IMR-90 (cell line): ENCODE measurements at regions not wholly inside any gene's neighbourhood (a gene's known extent, or its start where the extent isn't known, plus 50 kb on each side); places are given as distances from the start of the nearest gene placed in this dataset.

Experiments used
- ATAC-seq: fragments of 200-7000 bp; cut with Tn5 transposase; 2 replicates; pipeline ENCODE4 v1.9.1; 2020; ENCODE audit warnings: low read depth, mild to moderate bottlenecking, moderate library complexity
- BruUV-seq: library from RNA; stranded (reverse); fragments of 400-500 nt; replicated peaks from 2 replicates; lab custom pipeline; 2021; lab: Mats Ljungman, UMichigan
- CTCF ChIA-PET: fragments of 300-600 bp; formaldehyde crosslinking; extraction: SDS; loops from one replicate; lab custom pipeline; 2021; ENCODE audit warnings: antibody characterized with exemption; lab: Yijun Ruan, JAX
- POLR2A ChIA-PET: fragments of 300-600 bp; sonication (Branson Sonifier 250); formaldehyde crosslinking; loops from one replicate; lab custom pipeline; 2022; ENCODE audit warnings: antibody characterized with exemption; ENCODE audit not compliant: unreplicated experiment; lab: Charles Lee
- DNase-seq: peaks from one replicate; pipeline ENCODE4 v3.0.0; 2013
- H2AFZ ChIP-seq: replicated peaks from 2 replicates; pipeline ENCODE3; 2013; ENCODE audit warnings: low read length, mild to moderate bottlenecking; ENCODE audit not compliant: poor library complexity
- H2AK5ac ChIP-seq: 2 replicates; pipeline ENCODE4 v1.6.1; 2013; ENCODE audit warnings: low read depth, low read length, inconsistent platforms
- H2AK9ac ChIP-seq: replicated peaks from 2 replicates; pipeline ENCODE3; 2013; ENCODE audit warnings: mild to moderate bottlenecking, low read depth, low read length, moderate library complexity; ENCODE audit not compliant: poor library complexity
- H2BK120ac ChIP-seq: 2 replicates; pipeline ENCODE4 v1.6.1; 2013; ENCODE audit warnings: low read depth, low read length, inconsistent platforms
- H2BK15ac ChIP-seq: 3 replicates; pipeline ENCODE4 v1.6.1; 2013; ENCODE audit warnings: low read depth, low read length, inconsistent platforms
- H2BK20ac ChIP-seq: 2 replicates; pipeline ENCODE4 v1.6.1; 2013; ENCODE audit warnings: low read depth, mild to moderate bottlenecking, inconsistent platforms, low read length, moderate library complexity
- H2BK5ac ChIP-seq: 2 replicates; pipeline ENCODE4 v1.6.1; 2013; ENCODE audit warnings: mild to moderate bottlenecking, low read depth, low read length, inconsistent platforms; ENCODE audit not compliant: poor library complexity, severe bottlenecking
- H3K14ac ChIP-seq: replicated peaks from 2 replicates; pipeline ENCODE4 v1.6.1; 2013; ENCODE audit warnings: low read depth, low read length, inconsistent platforms
- H3K18ac ChIP-seq: 2 replicates; pipeline ENCODE4 v1.6.1; 2013; ENCODE audit warnings: low read depth, low read length, control low read depth
- H3K23ac ChIP-seq: 2 replicates; pipeline ENCODE4 v1.6.1; 2013; ENCODE audit warnings: low read depth, low read length, inconsistent platforms
- H3K27ac ChIP-seq: 2 replicates; pipeline ENCODE4 v1.5.1; 2013; ENCODE audit warnings: mild to moderate bottlenecking, control low read depth, low read length; ENCODE audit not compliant: insufficient read depth
- H3K27me3 ChIP-seq: 2 replicates; pipeline ENCODE4 v1.6.1; 2013; ENCODE audit warnings: low read length; ENCODE audit not compliant: control insufficient read depth, insufficient read depth
- H3K36me3 ChIP-seq: 2 replicates; pipeline ENCODE4 v1.6.1; 2013; ENCODE audit warnings: low read length, mixed read lengths; ENCODE audit not compliant: control insufficient read depth, insufficient read depth
- H3K4ac ChIP-seq: 2 replicates; pipeline ENCODE4 v1.6.1; 2013; ENCODE audit warnings: low read depth, low read length, inconsistent platforms
- H3K4me1 ChIP-seq: 2 replicates; pipeline ENCODE4 v1.6.1; 2013; ENCODE audit warnings: low read length, mixed read lengths; ENCODE audit not compliant: control insufficient read depth, insufficient read depth
- H3K4me2 ChIP-seq: 2 replicates; pipeline ENCODE4 v1.6.1; 2013; ENCODE audit warnings: low read depth, mild to moderate bottlenecking, control low read depth, low read length, moderate library complexity
- H3K4me3 ChIP-seq: 2 replicates; pipeline ENCODE4 v1.5.1; 2013; ENCODE audit warnings: low read depth, mild to moderate bottlenecking, control low read depth, low read length, moderate library complexity; ENCODE audit not compliant: insufficient read depth
- H3K56ac ChIP-seq: 2 replicates; pipeline ENCODE4 v1.6.1; 2013; ENCODE audit warnings: low read length, inconsistent platforms; ENCODE audit not compliant: insufficient read depth; ENCODE audit errors: extremely low read depth
- H3K79me1 ChIP-seq, 2 experiments: 2 replicates each; pipeline ENCODE4 v1.6.1; 2013; ENCODE audit warnings: low read length in 2 of 2, inconsistent platforms in 1 of 2, low read depth in 1 of 2
- H3K9ac ChIP-seq: 2 replicates; pipeline ENCODE4 v1.6.1; 2013; ENCODE audit warnings: low read depth, low read length, control low read depth
- H3K9me1 ChIP-seq: 2 replicates; pipeline ENCODE4 v1.6.1; 2013; ENCODE audit warnings: low read length, inconsistent platforms; ENCODE audit not compliant: insufficient read depth
- H3K9me3 ChIP-seq: 2 replicates; pipeline ENCODE4 v1.6.1; 2013; ENCODE audit warnings: low read length; ENCODE audit not compliant: control insufficient read depth, insufficient read depth
- H4K20me1 ChIP-seq: 2 replicates; pipeline ENCODE4 v1.6.1; 2013; ENCODE audit warnings: low read length, inconsistent platforms; ENCODE audit not compliant: insufficient read depth
- H4K5ac ChIP-seq: 2 replicates; pipeline ENCODE4 v1.6.1; 2013; ENCODE audit warnings: mild to moderate bottlenecking, low read depth, low read length, control low read depth
- H4K8ac ChIP-seq, 2 experiments: 2 replicates each; pipeline ENCODE4 v1.6.1; 2013; ENCODE audit warnings: low read depth in 2 of 2, low read length in 2 of 2, control low read depth in 1 of 2, inconsistent platforms in 1 of 2
- H4K91ac ChIP-seq: 2 replicates; pipeline ENCODE4 v1.6.1; 2013; ENCODE audit warnings: low read depth, low read length, inconsistent platforms; ENCODE audit not compliant: insufficient read depth
- CHD1 ChIP-seq: IDR thresholded peaks from 2 replicates; pipeline ENCODE4 v1.6.1; 2012; ENCODE audit warnings: low read depth, low read length, improper control_type of control experiment
- CTCF ChIP-seq: conservative IDR thresholded peaks from 2 replicates; pipeline ENCODE4 v1.5.1; 2012; ENCODE audit warnings: mild to moderate bottlenecking, low read depth, low read length, improper control_type of control experiment
- ELK1 ChIP-seq: fragments of 150-350 bp; IDR thresholded peaks from 2 replicates; pipeline ENCODE4 v1.6.1; 2016; ENCODE audit warnings: low read depth, mild to moderate bottlenecking, low read length, moderate library complexity, borderline replicate concordance
- MAZ ChIP-seq: IDR thresholded peaks from 2 replicates; pipeline ENCODE4 v1.6.1; 2012; ENCODE audit warnings: low read depth, mild to moderate bottlenecking, low read length, improper control_type of control experiment, moderate library complexity, borderline replicate concordance
- MXI1 ChIP-seq: IDR thresholded peaks from 2 replicates; pipeline ENCODE4 v1.6.1; 2012; ENCODE audit warnings: low read depth, mild to moderate bottlenecking, low read length, moderate library complexity, borderline replicate concordance
- NFE2L2 ChIP-seq: fragments of 150-350 bp; IDR thresholded peaks from 2 replicates; pipeline ENCODE4 v1.6.1; 2016; ENCODE audit warnings: low read depth, mild to moderate bottlenecking, low read length
- RAD21 ChIP-seq: IDR thresholded peaks from 2 replicates; pipeline ENCODE4 v1.6.1; 2012; ENCODE audit warnings: low read length, improper control_type of control experiment
- WGBS, 2 experiments: methylation state at CpG; one replicate each; pipeline versions ENCODE4 v1.1.5 to v1.1.7; 2013; ENCODE audit warnings: missing lambda C conversion rate in 2 of 2; ENCODE audit not compliant: insufficient read length in 1 of 2; ENCODE audit errors: extremely low coverage in 2 of 2; 5-methylcytosine and 5-hydroxymethylcytosine counted together
- dilution Hi-C: fragments of 300-500 bp; cut with HindIII; formaldehyde crosslinking; loops from one replicate; pipeline ENCODE4 v1.14.3; 2018; ENCODE audit warnings: low sequenced_read_pairs; ENCODE audit not compliant: unreplicated experiment
- in situ Hi-C: fragments of 300-500 bp; cut with MboI; formaldehyde crosslinking; loops from 3 replicates; pipeline ENCODE4 v1.14.3; 2019; ENCODE audit warnings: low sequenced_read_pairs, inconsistent platforms, mixed read lengths
- intact Hi-C: fragments of 100-400 bp; cut with micrococcal nuclease; formaldehyde crosslinking; loops from 2 replicates; pipeline ENCODE4 v1.10.0; 2022

- DNase-seq = no peak
- BruUV-seq = no TSS peak
These were observed 239.0 kb upstream of the GIMD1 start for GRCh38 chr4:106607558-106607957.

More at GRCh38 chr4:106607558-106607957, 239.0 kb upstream of the GIMD1 start:
- no peak overlapping the region for H2AFZ ChIP-seq
- no peak overlapping the region for H2BK5ac ChIP-seq
- H3K4me2 ChIP-seq = no peak overlapping the region
- H3K27ac ChIP-seq = no peak overlapping the region
- no peak overlapping the region for H2BK20ac ChIP-seq
- H4K5ac ChIP-seq = no peak overlapping the region
- no peak overlapping the region for H3K9ac ChIP-seq
- dilution Hi-C loops = no loop called here
- no peak overlapping the region for H2BK15ac ChIP-seq
- H3K4me3 ChIP-seq = no peak overlapping the region
- no peak overlapping the region for H4K8ac ChIP-seq
- H3K56ac ChIP-seq = no peak overlapping the region
- CTCF ChIA-PET = no interaction called here
- H3K36me3 ChIP-seq = no peaks in the 10 kb centered on the region
- no peaks in the 10 kb centered on the region for H4K20me1 ChIP-seq
- POLR2A ChIA-PET = no interaction called here
- intact Hi-C loops = no loop called here
- H3K9me3 ChIP-seq = no peaks in the 10 kb centered on the region
- no peak overlapping the region for H2AK9ac ChIP-seq
- no peak overlapping the region for H3K4ac ChIP-seq
- TF ChIP-seq RAD21 (no peak), MAZ (no peak), NFE2L2 (no peak), MXI1 (no peak), CHD1 (no peak), ELK1 (no peak), CTCF (no peak)
- no peaks in the 10 kb centered on the region for H3K27me3 ChIP-seq
- H3K14ac ChIP-seq = no peak overlapping the region
- in situ Hi-C loops = no loop called here
- no peaks in the 10 kb centered on the region for H3K4me1 ChIP-seq
- H4K91ac ChIP-seq = no peak overlapping the region
- H3K23ac ChIP-seq = no peak overlapping the region
- no peaks in the 10 kb centered on the region for H3K9me1 ChIP-seq
- no CpG with 5 or more reads among the region's 2 CpGs for WGBS, 2 experiments
- H3K18ac ChIP-seq = no peak overlapping the region
- no peak for ATAC-seq
- H2BK120ac ChIP-seq = no peak overlapping the region
- no peaks in the 10 kb centered on the region for H3K79me1 ChIP-seq
- H2AK5ac ChIP-seq = no peak overlapping the region
